B cell (primary cell): ENCODE measurements at regions not wholly inside any gene's neighbourhood (a gene's known extent, or its start where the extent isn't known, plus 50 kb on each side); places are given as distances from the start of the nearest gene placed in this dataset.

Experiments
- ATAC-seq: fragments of 200-7000 bp; cut with Tn5 transposase; one replicate; pipeline ENCODE4 v1.10.0; 2021; ENCODE audit warnings: low read depth, mild to moderate bottlenecking, moderate number of reproducible peaks, moderate library complexity
- CTCF ChIA-PET: fragments of 350-600 bp; sonication (Branson Sonifier 250); formaldehyde crosslinking; loops from one replicate; lab custom pipeline; 2021; ENCODE audit warnings: antibody characterized with exemption, inconsistent platforms; lab: Charles Lee
- POLR2A ChIA-PET: fragments of 350-600 bp; sonication (Branson Sonifier 250); formaldehyde crosslinking; loops from one replicate; lab custom pipeline; 2021; ENCODE audit warnings: antibody characterized with exemption; lab: Charles Lee
- DNase-seq: peaks from one replicate; pipeline ENCODE4 v3.0.0; 2013
- H2AFZ ChIP-seq: 2 replicates; pipeline ENCODE4 v1.6.1; 2012; ENCODE audit warnings: mild to moderate bottlenecking, low read depth, low read length; ENCODE audit not compliant: insufficient read depth, poor library complexity, severe bottlenecking
- H3K27ac ChIP-seq, 2 donors: 1 replicate in 1 of 2; 2 replicates in 1 of 2; pipeline ENCODE4 v1.5.1; 2012 to 2013; ENCODE audit warnings: low read length in 2 of 2, mild to moderate bottlenecking in 2 of 2, moderate library complexity in 1 of 2
- H3K27me3 ChIP-seq, 4 experiments: fragments of 200-600 bp in 1 of 4; sonication (generic) in 1 of 4; replicated peaks in 1 of 4; 1 replicate in 2 of 4; 2 replicates in 2 of 4; pipeline versions ENCODE4 v1.6.1 to v1.7.0; 2013 to 2016; ENCODE audit warnings: low read length in 3 of 4, mild to moderate bottlenecking in 2 of 4, mixed read lengths in 1 of 4, moderate library complexity in 1 of 4; ENCODE audit not compliant: insufficient read depth in 4 of 4, control insufficient read depth in 3 of 4; ENCODE audit errors: control extremely low read depth in 1 of 4
- H3K36me3 ChIP-seq, 2 experiments: replicated peaks in 1 of 2; 1 replicate in 1 of 2; 2 replicates in 1 of 2; pipeline versions ENCODE4 v1.6.1 to v1.7.1; 2013; ENCODE audit warnings: low read length in 1 of 2; ENCODE audit not compliant: insufficient read depth in 2 of 2, control insufficient read depth in 1 of 2; ENCODE audit errors: control extremely low read depth in 1 of 2, extremely low read depth in 1 of 2
- H3K4me1 ChIP-seq, 2 donors: fragments of 200-600 bp in 1 of 2; sonication (generic) in 1 of 2; 1 replicate in 1 of 2; 2 replicates in 1 of 2; pipeline versions ENCODE4 v1.5.1 to v1.6.1; 2013 to 2017; ENCODE audit warnings: low read length in 2 of 2; ENCODE audit not compliant: control insufficient read depth in 2 of 2, insufficient read depth in 2 of 2
- H3K4me2 ChIP-seq: replicated peaks from 2 replicates; pipeline ENCODE3; 2012; ENCODE audit warnings: mild to moderate bottlenecking, low read depth, low read length; ENCODE audit not compliant: poor library complexity, severe bottlenecking
- H3K4me3 ChIP-seq, 5 experiments: fragments of 200-600 bp in 1 of 5; sonication (generic) in 1 of 5; 1 replicate in 3 of 5; 2 replicates in 2 of 5; pipeline versions ENCODE4 v1.5.1 to v1.7.0; 2011 to 2016; ENCODE audit warnings: low read length in 4 of 5, mild to moderate bottlenecking in 4 of 5, low read depth in 2 of 5, control low read depth in 1 of 5, moderate library complexity in 1 of 5; ENCODE audit not compliant: insufficient read depth in 1 of 5; ENCODE audit errors: control extremely low read depth in 1 of 5, extremely low read depth in 1 of 5
- H3K79me2 ChIP-seq: fragments of 200-600 bp; sonication (generic); one replicate; pipeline ENCODE4 v1.6.0; 2016; ENCODE audit warnings: low read length; ENCODE audit not compliant: control insufficient read depth, insufficient read depth
- H3K9ac ChIP-seq: fragments of 200-600 bp; sonication (generic); 2 replicates; pipeline ENCODE4 v1.6.1; 2017; ENCODE audit warnings: mild to moderate bottlenecking, low read length, moderate library complexity
- H3K9me3 ChIP-seq, 3 donors: one replicate each; pipeline versions ENCODE4 v1.6.1 to v1.7.1; 2013; ENCODE audit warnings: low read length in 2 of 3; ENCODE audit not compliant: control insufficient read depth in 2 of 3, insufficient read depth in 1 of 3; ENCODE audit errors: control extremely low read depth in 1 of 3
- H4K20me1 ChIP-seq: 2 replicates; pipeline ENCODE4 v1.6.0; 2012; ENCODE audit warnings: mild to moderate bottlenecking, low read length; ENCODE audit not compliant: insufficient read depth, control insufficient read depth, poor library complexity, severe bottlenecking
- H3K27ac Mint-ChIP-seq: one replicate; pipeline ENCODE4 v1.8.0; 2021; ENCODE audit warnings: mixed read lengths
- H3K27me3 Mint-ChIP-seq: one replicate; pipeline ENCODE4 v1.8.0; 2021; ENCODE audit warnings: mixed read lengths
- H3K4me1 Mint-ChIP-seq: one replicate; pipeline ENCODE4 v1.8.0; 2021; ENCODE audit warnings: mixed read lengths
- H3K4me3 Mint-ChIP-seq: one replicate; pipeline ENCODE4 v1.8.0; 2021; ENCODE audit warnings: mixed read lengths
- H3K9me3 Mint-ChIP-seq: one replicate; pipeline ENCODE4 v1.8.0; 2022; ENCODE audit warnings: mixed read lengths; ENCODE audit not compliant: insufficient read depth
- EZH2 ChIP-seq: IDR thresholded peaks from 2 replicates; pipeline ENCODE4 v1.6.1; 2012; ENCODE audit warnings: borderline replicate concordance, low read depth, mild to moderate bottlenecking, moderate library complexity, low read length; ENCODE audit not compliant: insufficient read depth, poor library complexity, severe bottlenecking
- WGBS: methylation state at CpG from one replicate; pipeline ENCODE4 v1.1.5; 2013; ENCODE audit warnings: missing lambda C conversion rate; ENCODE audit not compliant: insufficient coverage; 5-methylcytosine and 5-hydroxymethylcytosine counted together
- intact Hi-C: fragments of 100-400 bp; cut with micrococcal nuclease; formaldehyde crosslinking; loops from one replicate; pipeline ENCODE4 v1.10.0; 2022
- TF ChIP-seq, protein P1 (sequence below): fragments of 200-600 bp; IDR thresholded peaks from one replicate; pipeline ENCODE4 v1.8.0; 2022; ENCODE audit warnings: antibody characterized with exemption, mild to moderate bottlenecking

DNA sequence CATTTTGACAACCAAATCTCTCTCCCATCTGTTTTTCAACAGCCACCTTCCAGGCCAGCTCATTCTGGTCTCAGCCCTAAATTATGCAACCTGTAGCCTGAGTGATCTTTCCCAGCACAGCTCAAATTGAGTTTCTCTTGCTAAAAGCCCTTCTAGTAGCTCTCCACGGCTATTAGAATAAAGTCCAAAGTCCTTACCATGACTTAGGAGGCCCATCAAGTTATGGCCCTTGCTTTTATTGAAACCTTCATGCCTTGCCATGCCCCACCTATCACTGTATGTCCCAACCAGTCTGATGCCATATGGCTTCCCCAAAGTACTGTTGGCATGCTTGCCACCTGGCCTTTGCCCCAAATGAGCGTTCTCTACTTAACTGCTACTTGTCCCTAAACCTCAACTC, 303.5 kb upstream of the GADL1 start:
- H3K9me3 ChIP-seq = no peaks in the 10 kb centered on the region
- no peaks in the 10 kb centered on the region for H3K4me1 ChIP-seq
- Mint-ChIP-seq H3K27me3 (no peaks in the 10 kb centered on the region), H3K27ac (no peak overlapping the region), H3K4me3 (no peak overlapping the region), H3K4me1 (no peaks in the 10 kb centered on the region), H3K9me3 (no peaks in the 10 kb centered on the region)
- POLR2A ChIA-PET = no interaction called here
- no peaks in the 10 kb centered on the region for H3K79me2 ChIP-seq
- CTCF ChIA-PET = interaction anchor here (1.0 kb wide), 1 partner anchor 10 kb away, joined by 3 read pairs; no protein-coding TSS in a partner anchor
- no peak overlapping the region for H3K27ac ChIP-seq
- no peak overlapping the region for H3K4me2 ChIP-seq
- H3K27me3 ChIP-seq = peaks cover 0 to 3% (median 0%) of the 10 kb centered on the region in 4 experiments
- no peak overlapping the region for H3K4me3 ChIP-seq
- intact Hi-C loops = no loop called here
- DNase-seq (no peak), ATAC-seq (no peak)
- no peaks in the 10 kb centered on the region for H4K20me1 ChIP-seq
- H3K9ac ChIP-seq = no peak overlapping the region
- H2AFZ ChIP-seq = no peak overlapping the region
- no peaks in the 10 kb centered on the region for H3K36me3 ChIP-seq
- TF ChIP-seq EZH2 = no peak
- TF ChIP-seq, protein P1, sequence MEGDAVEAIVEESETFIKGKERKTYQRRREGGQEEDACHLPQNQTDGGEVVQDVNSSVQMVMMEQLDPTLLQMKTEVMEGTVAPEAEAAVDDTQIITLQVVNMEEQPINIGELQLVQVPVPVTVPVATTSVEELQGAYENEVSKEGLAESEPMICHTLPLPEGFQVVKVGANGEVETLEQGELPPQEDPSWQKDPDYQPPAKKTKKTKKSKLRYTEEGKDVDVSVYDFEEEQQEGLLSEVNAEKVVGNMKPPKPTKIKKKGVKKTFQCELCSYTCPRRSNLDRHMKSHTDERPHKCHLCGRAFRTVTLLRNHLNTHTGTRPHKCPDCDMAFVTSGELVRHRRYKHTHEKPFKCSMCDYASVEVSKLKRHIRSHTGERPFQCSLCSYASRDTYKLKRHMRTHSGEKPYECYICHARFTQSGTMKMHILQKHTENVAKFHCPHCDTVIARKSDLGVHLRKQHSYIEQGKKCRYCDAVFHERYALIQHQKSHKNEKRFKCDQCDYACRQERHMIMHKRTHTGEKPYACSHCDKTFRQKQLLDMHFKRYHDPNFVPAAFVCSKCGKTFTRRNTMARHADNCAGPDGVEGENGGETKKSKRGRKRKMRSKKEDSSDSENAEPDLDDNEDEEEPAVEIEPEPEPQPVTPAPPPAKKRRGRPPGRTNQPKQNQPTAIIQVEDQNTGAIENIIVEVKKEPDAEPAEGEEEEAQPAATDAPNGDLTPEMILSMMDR = no peak
- WGBS = 100% methylated on average over 2 of the region's 2 CpGs

DNA sequence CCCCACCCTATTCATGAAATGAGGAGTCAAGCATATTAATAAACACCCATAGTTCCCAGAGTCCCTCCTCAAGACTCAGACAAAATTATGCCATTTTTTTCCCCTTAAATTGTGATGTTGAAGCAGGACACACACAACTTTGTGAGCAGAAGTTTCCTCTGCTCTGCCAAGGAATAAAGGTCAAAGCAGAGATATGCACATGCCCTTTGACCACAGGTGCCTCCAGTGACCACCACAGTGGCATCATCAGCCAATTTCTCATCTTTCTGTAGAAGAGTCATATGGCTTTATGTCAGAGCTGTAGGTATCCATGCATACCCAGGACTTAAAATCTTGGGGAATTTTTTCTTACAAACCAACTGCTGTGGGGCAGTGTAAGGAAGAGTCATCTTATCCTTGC, 304.4 kb upstream of the GADL1 start:
- no peak overlapping the region for H3K4me3 Mint-ChIP-seq
- CTCF ChIA-PET = no interaction called here

More for the DNA sequence above, 304.4 kb upstream of the GADL1 start:
- no peak overlapping the region for H3K27ac Mint-ChIP-seq
- ATAC-seq = no peak
- no peak overlapping the region for H3K27ac ChIP-seq
- no peaks in the 10 kb centered on the region for H3K36me3 ChIP-seq
- TF ChIP-seq EZH2 = no peak
- TF ChIP-seq, protein P1 = no peak
- no peaks in the 10 kb centered on the region for H3K27me3 Mint-ChIP-seq
- no peaks in the 10 kb centered on the region for H3K4me1 ChIP-seq
- no peaks in the 10 kb centered on the region for H3K79me2 ChIP-seq
- H3K4me2 ChIP-seq = no peak overlapping the region
- H3K9ac ChIP-seq = no peak overlapping the region
- no peaks in the 10 kb centered on the region for H3K9me3 Mint-ChIP-seq
- no peaks in the 10 kb centered on the region for H4K20me1 ChIP-seq
- no peaks in the 10 kb centered on the region for H3K9me3 ChIP-seq
- no peak overlapping the region for H2AFZ ChIP-seq
- POLR2A ChIA-PET = no interaction called here
- intact Hi-C loops = no loop called here
- H3K4me3 ChIP-seq = no peak overlapping the region
- H3K27me3 ChIP-seq = no peaks in the 10 kb centered on the region
- DNase-seq = no peak
- no peaks in the 10 kb centered on the region for H3K4me1 Mint-ChIP-seq
